ENCODE measurements at regions not wholly inside any gene's neighbourhood (a gene's known extent, or its start where the extent isn't known, plus 50 kb on each side); places are given as distances from the start of the nearest gene placed in this dataset.

DNA sequence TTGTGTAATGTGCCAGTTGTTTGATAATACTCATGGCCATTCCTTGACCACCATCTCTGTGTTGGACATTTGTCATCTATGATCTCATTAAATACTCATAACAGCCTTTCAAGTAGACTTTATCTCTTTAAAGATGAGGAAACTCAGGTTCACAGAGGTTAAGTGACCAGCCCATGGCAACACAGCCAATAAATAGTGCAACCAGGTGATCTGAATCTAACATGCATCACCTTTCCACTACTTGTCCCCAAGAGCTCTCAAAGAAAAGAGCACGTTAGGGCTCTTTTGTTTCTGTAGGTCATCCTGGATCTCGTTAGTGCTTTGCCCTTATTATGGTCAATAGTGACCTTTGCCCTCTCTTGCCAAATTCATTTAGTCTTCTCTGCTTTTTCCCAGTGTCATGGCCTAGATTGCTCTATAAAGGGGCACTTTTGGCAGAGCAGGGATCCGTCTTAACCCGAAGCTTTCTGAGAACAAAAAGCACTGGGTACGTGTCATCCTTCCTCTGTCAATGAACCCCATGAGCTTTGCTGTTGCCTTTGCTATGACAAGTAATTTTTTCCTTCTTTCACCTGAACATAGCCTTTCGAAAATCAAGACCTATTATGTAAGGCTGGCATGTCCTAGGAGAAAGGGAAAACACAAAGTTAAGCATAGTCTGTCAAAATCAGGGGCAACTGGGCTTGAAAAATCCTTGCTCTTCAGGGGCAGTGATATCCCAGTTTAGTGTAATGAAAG, 88.0 kb upstream of the PLXNA2 start:
- H3K36me3 ChIP-seq (ENCODE audit: insufficient read depth, low read length): no peaks in the 10 kb centered on the region
- no peak overlapping the region for H3K4me3 Mint-ChIP-seq
- ATAC-seq (ENCODE audit: poor library complexity): no peak
- H3K27me3 Mint-ChIP-seq: peaks cover 70% of the 10 kb centered on the region
- ChIA-PET POLR2A (no interaction called here), CTCF (no interaction called here)
- no peaks in the 10 kb centered on the region for H3K4me1 Mint-ChIP-seq (ENCODE audit: low read depth)
- no peak overlapping the region for H3K4me3 ChIP-seq (ENCODE audit: low read length)
- no peak for DNase-seq
- TF ChIP-seq, protein P1, sequence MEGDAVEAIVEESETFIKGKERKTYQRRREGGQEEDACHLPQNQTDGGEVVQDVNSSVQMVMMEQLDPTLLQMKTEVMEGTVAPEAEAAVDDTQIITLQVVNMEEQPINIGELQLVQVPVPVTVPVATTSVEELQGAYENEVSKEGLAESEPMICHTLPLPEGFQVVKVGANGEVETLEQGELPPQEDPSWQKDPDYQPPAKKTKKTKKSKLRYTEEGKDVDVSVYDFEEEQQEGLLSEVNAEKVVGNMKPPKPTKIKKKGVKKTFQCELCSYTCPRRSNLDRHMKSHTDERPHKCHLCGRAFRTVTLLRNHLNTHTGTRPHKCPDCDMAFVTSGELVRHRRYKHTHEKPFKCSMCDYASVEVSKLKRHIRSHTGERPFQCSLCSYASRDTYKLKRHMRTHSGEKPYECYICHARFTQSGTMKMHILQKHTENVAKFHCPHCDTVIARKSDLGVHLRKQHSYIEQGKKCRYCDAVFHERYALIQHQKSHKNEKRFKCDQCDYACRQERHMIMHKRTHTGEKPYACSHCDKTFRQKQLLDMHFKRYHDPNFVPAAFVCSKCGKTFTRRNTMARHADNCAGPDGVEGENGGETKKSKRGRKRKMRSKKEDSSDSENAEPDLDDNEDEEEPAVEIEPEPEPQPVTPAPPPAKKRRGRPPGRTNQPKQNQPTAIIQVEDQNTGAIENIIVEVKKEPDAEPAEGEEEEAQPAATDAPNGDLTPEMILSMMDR (IDR thresholded peaks at IDR 0.05): no peak
- H3K36me3 Mint-ChIP-seq (ENCODE audit: low read depth): no peaks in the 10 kb centered on the region
- no peak overlapping the region for H3K27ac Mint-ChIP-seq
- no peaks in the 10 kb centered on the region for H3K9me3 ChIP-seq (ENCODE audit: control insufficient read depth in 1 of 2, insufficient read depth in 1 of 2, low read length in 2 of 2)
- intact Hi-C loops (cut with DNase I, micrococcal nuclease): no loop called here
- H3K9me3 Mint-ChIP-seq: no peaks in the 10 kb centered on the region
- H3K27me3 ChIP-seq (ENCODE audit: control insufficient read depth in 1 of 2, insufficient read depth in 2 of 2, low read length in 2 of 2): peaks cover 3 to 42% of the 10 kb centered on the region in 2 experiments
- no peaks in the 10 kb centered on the region for H3K4me1 ChIP-seq (ENCODE audit: insufficient read depth, low read length)
- no peak overlapping the region for H3K27ac ChIP-seq (ENCODE audit: low read depth in 1 of 2, low read length in 2 of 2)

GRCh38 chr1:208332774-208333126, 88.6 kb upstream of the PLXNA2 start:
- POLR2A ChIA-PET: no interaction called here
- Histone ChIP-seq H3K4me1 (ENCODE audit: insufficient read depth, low read length) (no peaks in the 10 kb centered on the region), H3K9me3 (ENCODE audit: control insufficient read depth in 1 of 2, insufficient read depth in 1 of 2, low read length in 2 of 2) (no peaks in the 10 kb centered on the region), H3K27ac (ENCODE audit: low read depth in 1 of 2, low read length in 2 of 2) (no peak overlapping the region), H3K4me3 (ENCODE audit: low read length) (no peak overlapping the region), H3K27me3 (ENCODE audit: control insufficient read depth in 1 of 2, insufficient read depth in 2 of 2, low read length in 2 of 2) (peaks cover 3 to 42% of the 10 kb centered on the region in 2 experiments), H3K36me3 (ENCODE audit: insufficient read depth, low read length) (no peaks in the 10 kb centered on the region)
- H3K36me3 Mint-ChIP-seq (ENCODE audit: low read depth): no peaks in the 10 kb centered on the region
- H3K27ac Mint-ChIP-seq: no peak overlapping the region
- no peaks in the 10 kb centered on the region for H3K4me1 Mint-ChIP-seq (ENCODE audit: low read depth)
- DNase-seq (no peak), ATAC-seq (ENCODE audit: poor library complexity) (no peak)
- H3K9me3 Mint-ChIP-seq: no peaks in the 10 kb centered on the region
- intact Hi-C loops (cut with DNase I, micrococcal nuclease): no loop called here
- peaks cover 68% of the 10 kb centered on the region for H3K27me3 Mint-ChIP-seq
- TF ChIP-seq, protein P1 (IDR thresholded peaks at IDR 0.05): no peak
- CTCF ChIA-PET: no interaction called here
- H3K4me3 Mint-ChIP-seq: no peak overlapping the region

DNA sequence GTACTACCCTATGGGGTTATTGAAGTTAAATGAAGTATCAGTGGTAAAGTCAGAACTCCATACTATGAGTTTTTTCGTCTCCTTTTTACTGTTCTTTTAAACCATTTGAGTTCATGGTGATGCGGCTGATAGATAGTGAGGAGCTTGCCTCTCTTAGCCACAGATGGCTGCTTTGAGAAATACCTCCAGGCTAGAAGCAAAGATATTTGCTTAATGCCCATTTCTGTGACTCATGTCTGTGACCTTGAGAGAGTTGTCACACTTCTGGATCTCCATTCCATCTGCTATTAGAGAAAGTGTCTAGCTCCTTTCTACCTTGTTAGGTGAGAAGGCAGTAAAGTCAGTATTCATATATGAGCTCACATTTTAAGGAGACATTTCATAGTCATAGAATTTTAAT, 89.5 kb upstream of the PLXNA2 start:
- TF ChIP-seq, protein P1 (IDR thresholded peaks at IDR 0.05): no peak
- Histone ChIP-seq H3K9me3 (ENCODE audit: control insufficient read depth in 1 of 2, insufficient read depth in 1 of 2, low read length in 2 of 2) (no peaks in the 10 kb centered on the region), H3K27ac (ENCODE audit: low read depth in 1 of 2, low read length in 2 of 2) (no peak overlapping the region), H3K4me3 (ENCODE audit: low read length) (no peak overlapping the region), H3K27me3 (ENCODE audit: control insufficient read depth in 1 of 2, insufficient read depth in 2 of 2, low read length in 2 of 2) (peaks cover 3 to 42% of the 10 kb centered on the region in 2 experiments), H3K36me3 (ENCODE audit: insufficient read depth, low read length) (no peaks in the 10 kb centered on the region), H3K4me1 (ENCODE audit: insufficient read depth, low read length) (no peaks in the 10 kb centered on the region)
- H3K4me3 Mint-ChIP-seq: no peak overlapping the region
- intact Hi-C loops (cut with DNase I, micrococcal nuclease): no loop called here
- DNase-seq (no peak), ATAC-seq (ENCODE audit: poor library complexity) (no peak)
- no peaks in the 10 kb centered on the region for H3K36me3 Mint-ChIP-seq (ENCODE audit: low read depth)
- no peaks in the 10 kb centered on the region for H3K4me1 Mint-ChIP-seq (ENCODE audit: low read depth)
- H3K27me3 Mint-ChIP-seq: peaks cover 72% of the 10 kb centered on the region
- no peaks in the 10 kb centered on the region for H3K9me3 Mint-ChIP-seq
- ChIA-PET POLR2A (no interaction called here), CTCF (no interaction called here)
- H3K27ac Mint-ChIP-seq: no peak overlapping the region
